Loucy (cell line): ENCODE measurements at regions not wholly inside any gene's neighbourhood (a gene's known extent, or its start where the extent isn't known, plus 50 kb on each side); places are given as distances from the start of the nearest gene placed in this dataset.
"Not testable (repeated sequence)": the region's sequence is repeated elsewhere in the genome, so short reads cannot be mapped to it uniquely, and the experiment has no call there.

ENCODE experiments used
- EZH2phosphoT487 ChIP-seq: fragments of 200-600 bp; IDR thresholded peaks from 2 replicates; pipeline ENCODE4 v1.6.1; 2018; ENCODE audit warnings: antibody characterized with exemption, mild to moderate bottlenecking, moderate library complexity, borderline replicate concordance
- TF ChIP-seq, protein P1 (sequence below): fragments of 200-600 bp; sonication (generic); conservative IDR thresholded peaks from 2 replicates; pipeline ENCODE4 v1.5.1; 2014; ENCODE audit warnings: mild to moderate bottlenecking, antibody characterized with exemption, low read length

- TF ChIP-seq, protein P1, sequence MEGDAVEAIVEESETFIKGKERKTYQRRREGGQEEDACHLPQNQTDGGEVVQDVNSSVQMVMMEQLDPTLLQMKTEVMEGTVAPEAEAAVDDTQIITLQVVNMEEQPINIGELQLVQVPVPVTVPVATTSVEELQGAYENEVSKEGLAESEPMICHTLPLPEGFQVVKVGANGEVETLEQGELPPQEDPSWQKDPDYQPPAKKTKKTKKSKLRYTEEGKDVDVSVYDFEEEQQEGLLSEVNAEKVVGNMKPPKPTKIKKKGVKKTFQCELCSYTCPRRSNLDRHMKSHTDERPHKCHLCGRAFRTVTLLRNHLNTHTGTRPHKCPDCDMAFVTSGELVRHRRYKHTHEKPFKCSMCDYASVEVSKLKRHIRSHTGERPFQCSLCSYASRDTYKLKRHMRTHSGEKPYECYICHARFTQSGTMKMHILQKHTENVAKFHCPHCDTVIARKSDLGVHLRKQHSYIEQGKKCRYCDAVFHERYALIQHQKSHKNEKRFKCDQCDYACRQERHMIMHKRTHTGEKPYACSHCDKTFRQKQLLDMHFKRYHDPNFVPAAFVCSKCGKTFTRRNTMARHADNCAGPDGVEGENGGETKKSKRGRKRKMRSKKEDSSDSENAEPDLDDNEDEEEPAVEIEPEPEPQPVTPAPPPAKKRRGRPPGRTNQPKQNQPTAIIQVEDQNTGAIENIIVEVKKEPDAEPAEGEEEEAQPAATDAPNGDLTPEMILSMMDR = not testable (repeated sequence)
- TF ChIP-seq EZH2phosphoT487 = not testable (repeated sequence)
Measured at GRCh38 chr3:95587641-95588040, 1226.8 kb upstream of the EPHA6 start.
